ENCODE measurements at regions not wholly inside any gene's neighbourhood (a gene's known extent, or its start where the extent isn't known, plus 50 kb on each side); places are given as distances from the start of the nearest gene placed in this dataset.

DNA sequence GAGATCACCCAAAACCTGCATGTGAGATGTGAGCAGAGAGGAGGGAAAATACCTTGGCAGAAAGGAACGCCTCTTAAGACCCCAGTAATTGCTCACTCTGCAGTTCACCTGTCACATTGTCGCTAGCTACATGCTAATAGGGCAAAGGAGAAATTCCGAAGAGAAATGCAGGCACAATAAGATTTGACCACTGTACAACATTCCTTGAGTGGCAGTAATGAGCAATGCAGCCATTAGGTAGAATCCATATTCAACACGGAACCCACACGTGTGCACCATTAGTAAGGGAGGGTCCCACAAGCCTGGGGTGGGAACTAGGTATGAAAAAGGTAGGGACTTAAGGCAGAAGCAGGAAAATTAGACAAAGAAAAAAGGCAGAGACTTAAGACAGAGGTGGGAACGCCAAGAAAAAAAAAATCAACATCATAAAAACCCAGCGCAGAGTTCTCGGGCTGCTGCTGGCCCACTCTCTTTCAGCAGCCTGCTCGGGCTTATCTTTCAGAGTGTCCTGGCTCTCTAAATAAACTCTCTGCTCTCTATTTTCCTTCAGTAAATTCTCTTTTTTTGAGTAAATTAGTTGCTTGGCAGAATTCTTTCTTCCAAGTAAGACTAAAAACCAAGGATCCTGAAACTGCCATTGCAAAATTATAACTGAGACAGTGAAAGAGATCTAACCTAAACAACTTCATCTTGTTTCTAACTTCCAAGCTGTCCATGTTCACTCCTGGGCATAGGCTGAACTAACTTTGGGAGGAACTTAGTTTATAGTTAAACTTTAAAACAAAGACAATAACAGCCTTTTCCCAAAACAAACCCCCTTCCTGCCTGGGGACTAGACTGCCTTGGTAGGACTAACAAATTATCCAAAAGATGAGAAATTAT is 116.5 kb downstream of the CD24 start (continued):
- TF ChIP-seq, protein P1, sequence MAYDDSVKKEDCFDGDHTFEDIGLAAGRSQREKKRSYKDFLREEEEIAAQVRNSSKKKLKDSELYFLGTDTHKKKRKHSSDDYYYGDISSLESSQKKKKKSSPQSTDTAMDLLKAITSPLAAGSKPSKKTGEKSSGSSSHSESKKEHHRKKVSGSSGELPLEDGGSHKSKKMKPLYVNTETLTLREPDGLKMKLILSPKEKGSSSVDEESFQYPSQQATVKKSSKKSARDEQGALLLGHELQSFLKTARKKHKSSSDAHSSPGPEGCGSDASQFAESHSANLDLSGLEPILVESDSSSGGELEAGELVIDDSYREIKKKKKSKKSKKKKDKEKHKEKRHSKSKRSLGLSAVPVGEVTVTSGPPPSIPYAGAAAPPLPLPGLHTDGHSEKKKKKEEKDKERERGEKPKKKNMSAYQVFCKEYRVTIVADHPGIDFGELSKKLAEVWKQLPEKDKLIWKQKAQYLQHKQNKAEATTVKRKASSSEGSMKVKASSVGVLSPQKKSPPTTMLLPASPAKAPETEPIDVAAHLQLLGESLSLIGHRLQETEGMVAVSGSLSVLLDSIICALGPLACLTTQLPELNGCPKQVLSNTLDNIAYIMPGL (CRISPR knock-in tag; IDR thresholded peaks at IDR 0.05): no peak
- TF ChIP-seq CGGBP1 (CRISPR knock-in tag; IDR thresholded peaks at IDR 0.05) (no peak), MYBL2 (IDR thresholded peaks at IDR 0.05; ENCODE audit: low read depth) (no peak), MYBL2 (CRISPR knock-in tag; IDR thresholded peaks at IDR 0.05; ENCODE audit: borderline replicate concordance) (no peak), SLC30A9 (CRISPR knock-in tag; IDR thresholded peaks at IDR 0.05) (no peak), RHOXF2B (CRISPR knock-in tag; conservative IDR thresholded peaks at IDR 0.05) (no peak), ZNF395 (CRISPR knock-in tag; IDR thresholded peaks at IDR 0.05) (0 out of 2 replicates have a peak, but pooled peaks have one; percentile 7), PHF21A (IDR thresholded peaks at IDR 0.05; ENCODE audit: borderline replicate concordance, low read depth) (no peak), RBM39 (optimal IDR thresholded peaks at IDR 0.05; ENCODE audit: low read depth, low read length) (no peak), PCBP1 (IDR thresholded peaks at IDR 0.05; ENCODE audit: low read depth, low read length, poor library complexity, severe bottlenecking) (no peak), SAP30 (IDR thresholded peaks at IDR 0.05; ENCODE audit: borderline replicate concordance, insufficient read depth, low read depth, low read length, poor library complexity, severe bottlenecking) (no peak), TAF15 (IDR thresholded peaks at IDR 0.05; ENCODE audit: low read depth, low read length) (no peak), L3MBTL2 (IDR thresholded peaks at IDR 0.05) (no peak), NONO (IDR thresholded peaks at IDR 0.05; ENCODE audit: low read depth in 2 of 2, low read length in 1 of 2) (no peak), MED1 (CRISPR knock-in tag; IDR thresholded peaks at IDR 0.05; ENCODE audit: borderline replicate concordance) (no peak), PTTG1 (tag; IDR thresholded peaks at IDR 0.05; ENCODE audit: low read depth) (peak; percentile 42; the same call in 1 of the 2 replicates), NR2C2 (CRISPR knock-in tag; IDR thresholded peaks at IDR 0.05) (no peak), NR2C2 (tag; IDR thresholded peaks at IDR 0.05) (peak; percentile 42; the same call in 1 of the 2 replicates), JUN (IDR thresholded peaks at IDR 0.05; ENCODE audit: borderline replicate concordance, low read depth, low read length) (no peak), JUN (CRISPR knock-in tag; IDR thresholded peaks at IDR 0.05; ENCODE audit: borderline replicate concordance) (no peak), MTA3 (IDR thresholded peaks at IDR 0.05; ENCODE audit: borderline replicate concordance) (no peak)
- TF ChIP-seq, protein P2, sequence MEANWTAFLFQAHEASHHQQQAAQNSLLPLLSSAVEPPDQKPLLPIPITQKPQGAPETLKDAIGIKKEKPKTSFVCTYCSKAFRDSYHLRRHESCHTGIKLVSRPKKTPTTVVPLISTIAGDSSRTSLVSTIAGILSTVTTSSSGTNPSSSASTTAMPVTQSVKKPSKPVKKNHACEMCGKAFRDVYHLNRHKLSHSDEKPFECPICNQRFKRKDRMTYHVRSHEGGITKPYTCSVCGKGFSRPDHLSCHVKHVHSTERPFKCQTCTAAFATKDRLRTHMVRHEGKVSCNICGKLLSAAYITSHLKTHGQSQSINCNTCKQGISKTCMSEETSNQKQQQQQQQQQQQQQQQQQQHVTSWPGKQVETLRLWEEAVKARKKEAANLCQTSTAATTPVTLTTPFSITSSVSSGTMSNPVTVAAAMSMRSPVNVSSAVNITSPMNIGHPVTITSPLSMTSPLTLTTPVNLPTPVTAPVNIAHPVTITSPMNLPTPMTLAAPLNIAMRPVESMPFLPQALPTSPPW (CRISPR knock-in tag; IDR thresholded peaks at IDR 0.05): no peak; the same call in 1 of the 2 replicates

All from K562 (cell line).